HCT116 (cell line): ENCODE measurements at regions not wholly inside any gene's neighbourhood (a gene's known extent, or its start where the extent isn't known, plus 50 kb on each side); places are given as distances from the start of the nearest gene placed in this dataset.

Experiments used
- ATAC-seq: fragments of 200-7000 bp; cut with Tn5 transposase; 2 replicates; pipeline ENCODE4 v1.9.1; 2020; ENCODE audit warnings: mild to moderate bottlenecking, moderate library complexity
- BruUV-seq: library from RNA; stranded (reverse); fragments of 400-500 nt; replicated peaks from 2 replicates; lab custom pipeline; 2021; lab: Mats Ljungman, UMichigan
- CTCF ChIA-PET: fragments of 300-600 bp; sonication (Branson Sonifier 250); formaldehyde crosslinking; loops from one replicate; lab custom pipeline; 2021; ENCODE audit warnings: antibody characterized with exemption; lab: Charles Lee
- POLR2A ChIA-PET: fragments of 300-600, 350-600 bp; sonication (Branson Sonifier 250); formaldehyde crosslinking; loops from one replicate; lab custom pipeline; 2021; ENCODE audit warnings: antibody characterized with exemption; lab: Charles Lee
- RAD21 ChIA-PET, 2 experiments: fragments of 300-600 bp; sonication (Branson Sonifier 250); formaldehyde crosslinking; loops; one replicate each; lab custom pipeline; 2023; ENCODE audit warnings: low total read pairs in 2 of 2; ENCODE audit not compliant: uncharacterized antibody in 2 of 2, unreplicated experiment in 2 of 2, low non-redundant PET in 1 of 2; lab: Charles Lee
- DNase-seq: peaks from one replicate; pipeline ENCODE4 v3.0.0-alpha.2; 2010; ENCODE audit warnings: low read depth, low spot score
- H2AFZ ChIP-seq: fragments of 200-600 bp; shearing (Covaris generic), sonication (generic); 2 replicates; pipeline ENCODE4 v1.6.1; 2017; ENCODE audit warnings: low read depth, mixed run types, mixed read lengths, antibody characterized with exemption, low read length; ENCODE audit not compliant: poor library complexity, severe bottlenecking
- H3K27ac ChIP-seq: 2 replicates; pipeline ENCODE4 v1.5.1; 2012; ENCODE audit warnings: low read depth, low read length
- H3K27me3 ChIP-seq: fragments of 200-600 bp; sonication (generic); 2 replicates; pipeline ENCODE4 v1.6.1; 2016; ENCODE audit warnings: mixed run types, low read length, mixed read lengths; ENCODE audit not compliant: insufficient read depth
- H3K36me3 ChIP-seq, 2 experiments: fragments of 200-500 bp in 1 of 2; fragments of 200-600 bp in 1 of 2; sonication (Bioruptor generic) in 1 of 2; sonication (generic) in 1 of 2; 2 replicates each; pipeline versions ENCODE4 v1.5.1 to v1.6.1; 2014 to 2016; ENCODE audit warnings: low read length in 2 of 2, inconsistent platforms in 1 of 2, mixed read lengths in 1 of 2, mixed run types in 1 of 2; ENCODE audit not compliant: insufficient read depth in 2 of 2, control insufficient read depth in 1 of 2
- H3K4me1 ChIP-seq, 2 experiments: fragments of 200-600 bp in 1 of 2; sonication (generic) in 1 of 2; 2 replicates each; pipeline versions ENCODE4 v1.5.1 to v1.6.1; 2012 to 2017; ENCODE audit warnings: low read length in 2 of 2, inconsistent platforms in 1 of 2, mild to moderate bottlenecking in 1 of 2, mixed read lengths in 1 of 2, mixed run types in 1 of 2, moderate library complexity in 1 of 2; ENCODE audit not compliant: insufficient read depth in 2 of 2, control insufficient read depth in 1 of 2
- H3K4me2 ChIP-seq: fragments of 200-600 bp; sonication (generic); 2 replicates; pipeline ENCODE4 v1.6.1; 2017; ENCODE audit warnings: mixed run types, low read length, mixed read lengths
- H3K4me3 ChIP-seq, 2 experiments: fragments of 200-600 bp in 1 of 2; sonication (generic) in 1 of 2; replicated peaks in 1 of 2; 2 replicates each; pipeline ENCODE4 v1.5.1; 2011 to 2016; ENCODE audit warnings: low read length in 2 of 2, control low read depth in 1 of 2, low read depth in 1 of 2, mild to moderate bottlenecking in 1 of 2, mixed read lengths in 1 of 2, mixed run types in 1 of 2
- H3K79me2 ChIP-seq: fragments of 200-600 bp; sonication (generic); 2 replicates; pipeline ENCODE4 v1.6.1; 2017; ENCODE audit warnings: mild to moderate bottlenecking, mixed run types, low read length, moderate library complexity, mixed read lengths; ENCODE audit not compliant: insufficient read depth
- H3K9ac ChIP-seq: fragments of 200-600 bp; sonication (generic); 2 replicates; pipeline ENCODE4 v1.6.1; 2016; ENCODE audit warnings: low read length, mixed read lengths
- H3K9me2 ChIP-seq: fragments of 200-600 bp; sonication (generic), shearing (Covaris generic); 2 replicates; pipeline ENCODE4 v1.6.1; 2017; ENCODE audit warnings: mixed run types, mild to moderate bottlenecking, moderate library complexity; ENCODE audit not compliant: insufficient read depth
- H3K9me3 ChIP-seq, 2 experiments: fragments of 200-500 bp in 1 of 2; fragments of 200-600 bp in 1 of 2; sonication (Bioruptor generic) in 1 of 2; sonication (generic) in 1 of 2; 2 replicates each; pipeline ENCODE4 v1.6.1; 2014 to 2017; ENCODE audit warnings: low read length in 2 of 2, mixed read lengths in 2 of 2, inconsistent platforms in 1 of 2, low read depth in 1 of 2, mild to moderate bottlenecking in 1 of 2, mixed run types in 1 of 2, moderate library complexity in 1 of 2; ENCODE audit not compliant: control insufficient read depth in 1 of 2, insufficient read depth in 1 of 2
- H4K20me1 ChIP-seq: fragments of 200-600 bp; sonication (generic), shearing (Covaris generic); 2 replicates; pipeline ENCODE4 v1.6.1; 2017; ENCODE audit warnings: mixed run types, mild to moderate bottlenecking, moderate library complexity; ENCODE audit not compliant: insufficient read depth
- ELF1 ChIP-seq: IDR thresholded peaks from 2 replicates; pipeline ENCODE4 v1.6.1; 2012; ENCODE audit warnings: low read depth, borderline replicate concordance
- EZH2 ChIP-seq: fragments of 200-600 bp; sonication (generic); IDR thresholded peaks from 2 replicates; pipeline ENCODE4 v1.6.1; 2017; ENCODE audit warnings: antibody characterized with exemption, mixed run types
- FOSL1 ChIP-seq: IDR thresholded peaks from 2 replicates; pipeline ENCODE4 v1.6.1; 2012; ENCODE audit warnings: low read depth
- MAX ChIP-seq: IDR thresholded peaks from 2 replicates; pipeline ENCODE4 v1.6.1; 2012
- POLR2AphosphoS5 ChIP-seq: IDR thresholded peaks from 2 replicates; pipeline ENCODE4 v1.6.1; 2011; ENCODE audit warnings: mild to moderate bottlenecking, low read depth, low read length, moderate library complexity
- SP1 ChIP-seq: IDR thresholded peaks from 2 replicates; pipeline ENCODE4 v1.6.1; 2012; ENCODE audit warnings: low read depth
- SRF ChIP-seq: IDR thresholded peaks from 2 replicates; pipeline ENCODE4 v1.6.1; 2012; ENCODE audit warnings: low read depth
- TCF7L2 ChIP-seq: IDR thresholded peaks from 2 replicates; pipeline ENCODE4 v1.7.0; 2011; ENCODE audit warnings: borderline replicate concordance, inconsistent platforms; ENCODE audit not compliant: insufficient read depth, insufficient read length; ENCODE audit errors: extremely low read depth
- YY1 ChIP-seq: IDR thresholded peaks from 2 replicates; pipeline ENCODE4 v1.6.1; 2011; ENCODE audit warnings: low read length, low read depth, moderate library complexity, mild to moderate bottlenecking; ENCODE audit not compliant: insufficient replicate concordance; ENCODE audit errors: extremely low read depth
- ZFX ChIP-seq: fragments of 450-650 bp; IDR thresholded peaks from 2 replicates; pipeline ENCODE4 v1.6.1; 2017
- ZNF274 ChIP-seq: fragments of 200-500 bp; sonication (Bioruptor generic); IDR thresholded peaks from 2 replicates; pipeline ENCODE4 v1.6.1; 2014; ENCODE audit warnings: mild to moderate bottlenecking, low read depth, low read length, inconsistent platforms
- intact Hi-C: fragments of 100-400 bp; cut with micrococcal nuclease; formaldehyde crosslinking; loops from 2 replicates; pipeline ENCODE4 v1.10.0; 2022

GRCh38 chr21:15397258-15397657, 332.5 kb upstream of the NRIP1 start:
- no peak for TF ChIP-seq SP1
- no peak for TF ChIP-seq ZFX
- TF ChIP-seq FOSL1: no peak
- no peak for TF ChIP-seq MAX
- no peak for TF ChIP-seq ZNF274
- TF ChIP-seq TCF7L2: no peak
- no peak for TF ChIP-seq ELF1
- ChIA-PET POLR2A (no interaction called here), CTCF (no interaction called here)

DNA sequence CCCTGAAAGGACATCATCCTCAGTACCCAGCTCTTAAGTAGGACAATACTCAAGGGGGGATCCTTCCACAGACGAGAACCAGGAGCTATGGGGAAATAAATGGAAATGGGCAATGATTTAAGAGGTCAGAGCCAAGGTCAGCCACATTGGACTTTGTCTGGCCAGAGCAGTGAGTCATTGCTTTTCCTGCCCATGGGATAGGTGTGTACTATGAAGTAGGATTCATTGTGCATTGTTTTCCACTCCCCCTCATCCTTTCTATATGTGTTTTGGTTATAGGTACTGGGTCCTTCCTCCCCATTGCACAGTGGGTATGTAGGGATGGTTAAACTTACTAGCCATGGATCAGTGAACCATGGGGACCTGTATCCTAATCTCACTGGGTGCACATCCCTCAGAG, 328.9 kb upstream of the USP25 start:
- Histone ChIP-seq H3K79me2 (no peaks in the 10 kb centered on the region), H3K4me1 (no peaks in the 10 kb centered on the region), H3K4me2 (no peak overlapping the region), H3K27ac (no peak overlapping the region), H3K9ac (no peak overlapping the region), H3K27me3 (no peaks in the 10 kb centered on the region), H3K9me2 (no peaks in the 10 kb centered on the region), H2AFZ (no peak overlapping the region), H3K4me3 (no peak overlapping the region), H3K9me3 (peaks cover 0 to 1% of the 10 kb centered on the region in 2 experiments; a peak in 2 of 4 replicates), H4K20me1 (no peaks in the 10 kb centered on the region), H3K36me3 (no peaks in the 10 kb centered on the region)
- TF ChIP-seq EZH2 (no peak), YY1 (no peak), SRF (no peak), POLR2AphosphoS5 (no peak)
- no TSS peak for BruUV-seq
- POLR2A ChIA-PET: no interaction called here
- intact Hi-C loops: no loop called here
- ATAC-seq (no peak), DNase-seq (no peak)
- CTCF ChIA-PET: no interaction called here
- RAD21 ChIA-PET: no interaction called here

More at GRCh38 chr21:15397258-15397657, 332.5 kb upstream of the NRIP1 start:
- Histone ChIP-seq H3K4me1 (no peaks in the 10 kb centered on the region), H3K36me3 (no peaks in the 10 kb centered on the region), H3K4me3 (no peak overlapping the region), H3K27me3 (no peaks in the 10 kb centered on the region), H3K9me2 (no peaks in the 10 kb centered on the region), H3K27ac (no peak overlapping the region), H3K9me3 (peaks cover 0 to 4% of the 10 kb centered on the region in 2 experiments; a peak in 2 of 4 replicates), H3K79me2 (no peaks in the 10 kb centered on the region), H4K20me1 (no peaks in the 10 kb centered on the region), H2AFZ (no peak overlapping the region), H3K9ac (no peak overlapping the region), H3K4me2 (no peak overlapping the region)
- intact Hi-C loops: no loop called here
- RAD21 ChIA-PET: no interaction called here
- ATAC-seq (no peak), DNase-seq (no peak)
- no TSS peak for BruUV-seq
